22Rv1 (cell line): ENCODE measurements at regions not wholly inside any gene's neighbourhood (a gene's known extent, or its start where the extent isn't known, plus 50 kb on each side); places are given as distances from the start of the nearest gene placed in this dataset.
"Not testable (repeated sequence)": the region's sequence is repeated elsewhere in the genome, so short reads cannot be mapped to it uniquely, and the experiment has no call there.

ENCODE experiments used
- H3K27ac ChIP-seq: fragments of 450-650 bp; 2 replicates; pipeline ENCODE4 v1.5.1; 2017
- ZFX ChIP-seq: fragments of 450-650 bp; IDR thresholded peaks from 2 replicates; pipeline ENCODE4 v1.6.1; 2017; ENCODE audit warnings: antibody characterized with exemption, borderline replicate concordance
- TF ChIP-seq, protein P1 (sequence below): fragments of 450-650 bp; IDR thresholded peaks from 2 replicates; pipeline ENCODE4 v1.5.1; 2017; ENCODE audit warnings: mild to moderate bottlenecking

DNA sequence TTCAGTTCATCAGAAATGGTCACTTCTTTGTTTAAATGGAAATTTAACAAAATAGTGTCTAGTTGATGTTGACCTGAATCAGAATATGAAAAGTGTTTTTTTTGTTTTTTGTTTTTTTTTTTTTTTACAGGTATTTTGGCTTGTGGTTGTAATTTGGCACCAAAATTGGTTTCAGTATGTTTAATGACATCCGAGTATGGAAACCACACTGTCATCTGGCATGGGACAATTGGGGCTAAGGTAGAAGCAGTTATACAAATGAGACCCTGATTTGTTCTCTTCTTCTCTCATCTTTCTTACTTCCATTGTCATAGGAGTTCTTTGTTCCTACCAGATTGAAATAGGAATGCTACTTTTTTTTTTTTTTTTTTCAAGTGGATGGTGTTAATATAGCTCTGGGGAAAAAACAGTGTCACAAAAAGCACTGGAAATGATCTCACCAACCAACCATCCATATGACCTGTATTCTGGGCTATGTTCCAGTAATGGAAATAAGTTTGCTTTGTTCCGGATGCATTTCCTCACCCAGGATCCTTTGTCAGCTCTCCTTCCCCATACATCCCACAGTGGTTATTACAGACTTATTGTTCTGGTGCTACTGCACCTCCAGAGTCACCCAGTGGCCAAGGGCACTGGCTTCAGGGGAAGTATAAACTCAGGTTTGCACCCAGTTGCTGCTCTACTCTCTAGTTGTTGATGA, 95.8 kb downstream of the ATXN3L start:
- TF ChIP-seq, protein P1, sequence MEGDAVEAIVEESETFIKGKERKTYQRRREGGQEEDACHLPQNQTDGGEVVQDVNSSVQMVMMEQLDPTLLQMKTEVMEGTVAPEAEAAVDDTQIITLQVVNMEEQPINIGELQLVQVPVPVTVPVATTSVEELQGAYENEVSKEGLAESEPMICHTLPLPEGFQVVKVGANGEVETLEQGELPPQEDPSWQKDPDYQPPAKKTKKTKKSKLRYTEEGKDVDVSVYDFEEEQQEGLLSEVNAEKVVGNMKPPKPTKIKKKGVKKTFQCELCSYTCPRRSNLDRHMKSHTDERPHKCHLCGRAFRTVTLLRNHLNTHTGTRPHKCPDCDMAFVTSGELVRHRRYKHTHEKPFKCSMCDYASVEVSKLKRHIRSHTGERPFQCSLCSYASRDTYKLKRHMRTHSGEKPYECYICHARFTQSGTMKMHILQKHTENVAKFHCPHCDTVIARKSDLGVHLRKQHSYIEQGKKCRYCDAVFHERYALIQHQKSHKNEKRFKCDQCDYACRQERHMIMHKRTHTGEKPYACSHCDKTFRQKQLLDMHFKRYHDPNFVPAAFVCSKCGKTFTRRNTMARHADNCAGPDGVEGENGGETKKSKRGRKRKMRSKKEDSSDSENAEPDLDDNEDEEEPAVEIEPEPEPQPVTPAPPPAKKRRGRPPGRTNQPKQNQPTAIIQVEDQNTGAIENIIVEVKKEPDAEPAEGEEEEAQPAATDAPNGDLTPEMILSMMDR = no peak
- no peak for TF ChIP-seq ZFX
- no peak overlapping the region for H3K27ac ChIP-seq

DNA sequence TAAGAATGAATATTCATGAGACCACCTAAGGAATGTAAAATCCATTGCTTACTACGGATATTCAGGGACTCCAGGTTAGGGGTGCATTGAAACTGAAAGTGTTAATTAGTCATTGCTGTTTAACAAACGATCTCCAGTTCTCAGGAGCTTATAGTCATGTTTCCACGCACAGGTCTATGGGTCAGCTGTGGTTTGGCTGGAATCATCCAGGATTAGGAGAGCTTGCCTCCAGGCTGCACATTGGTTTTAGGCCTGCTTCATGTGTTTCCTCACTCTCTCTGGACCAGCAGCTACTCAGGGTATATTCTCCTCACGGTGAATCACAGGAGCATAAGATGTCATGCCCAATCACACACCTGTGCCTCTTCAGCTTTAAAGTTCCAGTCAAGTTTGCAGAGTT, 98.9 kb downstream of the ATXN3L start:
- H3K27ac ChIP-seq = no peak overlapping the region
- TF ChIP-seq, protein P1 = no peak
- TF ChIP-seq ZFX = no peak

DNA sequence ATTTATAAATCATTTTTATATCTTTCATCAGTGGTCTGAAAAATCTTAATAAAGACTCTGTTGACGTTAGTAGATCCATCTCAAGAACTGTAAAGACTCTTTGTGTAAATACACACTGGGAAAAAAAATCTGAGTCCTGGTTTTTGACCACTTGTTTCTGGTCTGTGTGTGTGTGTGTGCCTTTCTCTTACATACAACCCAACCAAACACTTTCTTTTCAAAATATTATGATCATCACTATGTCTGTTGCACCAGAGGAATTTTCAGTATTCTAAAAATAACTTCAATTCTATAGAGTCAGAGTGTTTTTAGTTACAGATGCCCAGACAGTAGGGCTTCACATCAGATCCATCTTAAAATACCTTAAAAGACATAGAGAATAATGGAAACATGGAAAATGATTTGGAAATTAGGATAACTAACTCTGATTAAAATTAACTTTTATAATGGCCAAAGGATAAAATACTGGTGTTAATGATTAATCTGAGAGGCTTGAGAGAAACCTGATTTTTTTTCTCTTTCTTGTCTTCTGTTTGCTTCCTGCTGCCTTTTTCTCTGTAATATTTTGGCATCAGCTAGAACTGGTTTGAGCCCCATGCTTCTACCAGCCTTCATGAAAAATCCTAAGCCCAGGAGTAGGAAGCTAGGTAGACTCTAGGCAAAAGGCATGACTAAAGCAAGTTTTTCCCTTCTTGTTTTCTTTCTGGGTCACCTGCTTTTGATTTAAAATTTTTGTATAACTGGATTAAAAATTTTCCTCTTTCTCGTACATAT, 99.7 kb downstream of the ATXN3L start:
- no peak overlapping the region for H3K27ac ChIP-seq
- TF ChIP-seq ZFX = no peak
- TF ChIP-seq, protein P1 = no peak

DNA sequence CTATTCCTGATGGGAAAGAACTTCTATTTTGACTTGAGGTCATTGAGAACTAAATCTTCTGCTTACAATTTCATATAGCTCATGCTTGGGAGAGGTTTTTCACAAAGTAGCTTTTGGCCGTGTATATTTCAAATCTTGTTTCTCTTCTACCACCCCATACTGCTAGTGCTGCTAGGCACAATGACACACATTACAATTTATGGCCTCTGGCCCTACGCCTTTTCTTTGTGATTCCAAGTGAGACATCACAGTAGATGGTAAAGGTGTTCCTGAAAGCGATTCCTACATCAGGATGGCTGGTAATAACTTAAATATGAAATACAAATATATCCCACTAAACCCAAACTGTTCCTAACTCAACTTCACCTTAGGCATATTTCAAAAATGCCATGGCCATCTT, 101.1 kb downstream of the ATXN3L start:
- no peak overlapping the region for H3K27ac ChIP-seq
- TF ChIP-seq, protein P1 = no peak
- TF ChIP-seq ZFX = no peak

DNA sequence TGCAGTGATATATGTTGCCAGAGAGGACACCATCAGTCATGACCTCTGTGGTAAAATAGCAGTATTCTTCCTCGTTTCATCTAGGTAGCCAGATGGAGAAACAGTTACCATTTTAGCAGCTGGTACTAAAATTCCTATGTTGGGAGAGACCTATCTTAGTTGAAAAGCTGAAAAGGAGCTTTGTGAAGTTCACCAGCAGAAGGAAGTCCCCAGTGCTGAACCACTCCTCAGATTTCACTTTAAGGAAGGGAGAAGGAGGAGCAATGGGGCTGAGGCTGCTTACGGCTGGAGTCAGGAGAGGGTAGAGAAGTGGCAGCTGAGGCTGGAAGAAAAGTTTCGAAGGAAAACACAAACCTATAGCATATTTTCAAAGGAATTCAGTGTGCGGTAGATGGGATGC, 103.7 kb downstream of the ATXN3L start:
- no peak overlapping the region for H3K27ac ChIP-seq
- TF ChIP-seq ZFX = no peak
- TF ChIP-seq, protein P1 = no peak

DNA sequence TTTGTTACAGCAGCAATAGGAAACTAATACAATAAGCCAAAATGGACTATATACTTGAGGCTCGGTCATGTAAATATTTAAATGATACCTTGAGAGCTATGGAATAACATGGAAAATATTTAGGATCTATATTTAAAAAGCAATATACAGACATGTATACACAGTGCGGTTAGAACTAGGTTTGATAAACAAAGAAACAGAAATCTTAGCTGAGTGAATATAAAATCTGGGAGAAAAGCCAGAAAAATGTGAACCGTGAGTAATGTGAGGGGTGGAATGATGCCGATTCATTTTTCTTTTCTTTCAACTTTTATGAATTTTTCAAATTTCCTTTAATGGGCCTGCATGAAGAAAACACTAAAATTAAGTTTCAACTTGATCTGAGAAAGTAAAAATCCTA, 104.1 kb downstream of the ATXN3L start:
- H3K27ac ChIP-seq = no peak overlapping the region
- TF ChIP-seq, protein P1 = no peak
- no peak for TF ChIP-seq ZFX

DNA sequence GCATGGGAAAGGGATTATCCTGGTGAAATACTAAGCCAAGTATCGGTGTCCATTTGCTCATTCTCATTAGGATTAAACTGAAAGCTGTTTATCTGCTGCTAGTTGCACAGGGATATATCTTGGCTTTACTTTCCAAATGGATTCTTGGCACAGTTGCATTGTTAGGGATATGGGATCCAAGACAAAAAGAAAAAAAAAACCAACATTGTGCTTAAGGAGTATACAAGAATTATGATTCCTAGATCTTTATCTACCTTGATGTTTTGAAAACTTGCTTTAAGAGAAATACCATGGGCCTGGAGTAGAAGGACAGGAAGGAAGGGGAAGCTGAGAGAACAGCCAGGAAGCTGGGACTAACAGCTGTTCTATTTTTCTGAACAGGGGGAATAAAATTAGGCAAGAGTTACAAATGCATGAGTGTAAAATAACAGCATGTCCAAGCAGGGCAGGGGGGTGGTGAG, 107.6 kb downstream of the ATXN3L start:
- TF ChIP-seq, protein P1 = no peak
- no peak for TF ChIP-seq ZFX
- H3K27ac ChIP-seq = no peak overlapping the region

DNA sequence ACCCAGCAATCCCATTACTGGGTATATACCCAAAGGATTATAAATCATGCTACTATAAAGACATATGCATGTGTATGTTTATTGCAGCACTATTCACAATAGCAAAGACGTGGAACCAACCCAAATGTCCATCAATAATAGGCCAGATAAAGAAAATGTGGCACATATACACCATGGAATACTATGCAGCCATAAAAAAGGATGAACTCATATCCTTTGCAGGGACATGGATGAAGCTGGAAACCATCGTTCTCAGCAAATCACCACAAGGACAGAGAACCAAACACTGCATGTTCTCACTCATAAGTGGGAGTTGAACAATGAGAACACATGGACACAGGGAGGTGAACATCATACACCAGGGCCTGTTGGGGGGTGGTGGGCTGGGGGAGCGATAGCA, 109.7 kb downstream of the ATXN3L start:
- H3K27ac ChIP-seq = not testable (repeated sequence)

DNA sequence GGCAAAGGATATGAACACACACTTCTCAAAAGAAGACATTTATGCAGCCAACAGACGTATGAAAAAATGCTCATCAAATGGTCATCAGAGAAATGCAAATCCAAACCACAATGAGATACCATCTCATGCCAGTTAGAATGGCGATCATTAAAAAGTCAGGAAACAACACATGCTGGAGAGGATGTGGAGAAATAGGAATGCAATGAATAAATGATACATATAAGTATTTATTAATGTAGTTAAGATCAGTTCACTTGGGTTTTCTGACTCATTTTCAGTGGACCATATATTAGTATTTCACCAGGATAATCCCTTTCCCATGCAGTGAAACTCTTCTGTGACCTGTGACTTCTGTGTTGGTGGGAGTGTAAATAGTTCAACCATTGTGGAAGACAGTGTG, 110.1 kb downstream of the ATXN3L start:
- H3K27ac ChIP-seq = not testable (repeated sequence)
